B cell (primary cell): ENCODE measurements at regions not wholly inside any gene's neighbourhood (a gene's known extent, or its start where the extent isn't known, plus 50 kb on each side); places are given as distances from the start of the nearest gene placed in this dataset.

ENCODE experiments used
- ATAC-seq: fragments of 200-7000 bp; cut with Tn5 transposase; one replicate; pipeline ENCODE4 v1.10.0; 2021; ENCODE audit warnings: low read depth, mild to moderate bottlenecking, moderate number of reproducible peaks, moderate library complexity
- CTCF ChIA-PET: fragments of 350-600 bp; sonication (Branson Sonifier 250); formaldehyde crosslinking; loops from one replicate; lab custom pipeline; 2021; ENCODE audit warnings: antibody characterized with exemption, inconsistent platforms; lab: Charles Lee
- POLR2A ChIA-PET: fragments of 350-600 bp; sonication (Branson Sonifier 250); formaldehyde crosslinking; loops from one replicate; lab custom pipeline; 2021; ENCODE audit warnings: antibody characterized with exemption; lab: Charles Lee
- DNase-seq: peaks from one replicate; pipeline ENCODE4 v3.0.0; 2013
- H2AFZ ChIP-seq: 2 replicates; pipeline ENCODE4 v1.6.1; 2012; ENCODE audit warnings: mild to moderate bottlenecking, low read depth, low read length; ENCODE audit not compliant: insufficient read depth, poor library complexity, severe bottlenecking
- H3K27ac ChIP-seq, 2 donors: 1 replicate in 1 of 2; 2 replicates in 1 of 2; pipeline ENCODE4 v1.5.1; 2012 to 2013; ENCODE audit warnings: low read length in 2 of 2, mild to moderate bottlenecking in 2 of 2, moderate library complexity in 1 of 2
- H3K27me3 ChIP-seq, 4 experiments: fragments of 200-600 bp in 1 of 4; sonication (generic) in 1 of 4; replicated peaks in 1 of 4; 1 replicate in 2 of 4; 2 replicates in 2 of 4; pipeline versions ENCODE4 v1.6.1 to v1.7.0; 2013 to 2016; ENCODE audit warnings: low read length in 3 of 4, mild to moderate bottlenecking in 2 of 4, mixed read lengths in 1 of 4, moderate library complexity in 1 of 4; ENCODE audit not compliant: insufficient read depth in 4 of 4, control insufficient read depth in 3 of 4; ENCODE audit errors: control extremely low read depth in 1 of 4
- H3K36me3 ChIP-seq, 2 experiments: replicated peaks in 1 of 2; 1 replicate in 1 of 2; 2 replicates in 1 of 2; pipeline versions ENCODE4 v1.6.1 to v1.7.1; 2013; ENCODE audit warnings: low read length in 1 of 2; ENCODE audit not compliant: insufficient read depth in 2 of 2, control insufficient read depth in 1 of 2; ENCODE audit errors: control extremely low read depth in 1 of 2, extremely low read depth in 1 of 2
- H3K4me1 ChIP-seq, 2 donors: fragments of 200-600 bp in 1 of 2; sonication (generic) in 1 of 2; 1 replicate in 1 of 2; 2 replicates in 1 of 2; pipeline versions ENCODE4 v1.5.1 to v1.6.1; 2013 to 2017; ENCODE audit warnings: low read length in 2 of 2; ENCODE audit not compliant: control insufficient read depth in 2 of 2, insufficient read depth in 2 of 2
- H3K4me2 ChIP-seq: replicated peaks from 2 replicates; pipeline ENCODE3; 2012; ENCODE audit warnings: mild to moderate bottlenecking, low read depth, low read length; ENCODE audit not compliant: poor library complexity, severe bottlenecking
- H3K4me3 ChIP-seq, 5 experiments: fragments of 200-600 bp in 1 of 5; sonication (generic) in 1 of 5; 1 replicate in 3 of 5; 2 replicates in 2 of 5; pipeline versions ENCODE4 v1.5.1 to v1.7.0; 2011 to 2016; ENCODE audit warnings: low read length in 4 of 5, mild to moderate bottlenecking in 4 of 5, low read depth in 2 of 5, control low read depth in 1 of 5, moderate library complexity in 1 of 5; ENCODE audit not compliant: insufficient read depth in 1 of 5; ENCODE audit errors: control extremely low read depth in 1 of 5, extremely low read depth in 1 of 5
- H3K79me2 ChIP-seq: fragments of 200-600 bp; sonication (generic); one replicate; pipeline ENCODE4 v1.6.0; 2016; ENCODE audit warnings: low read length; ENCODE audit not compliant: control insufficient read depth, insufficient read depth
- H3K9ac ChIP-seq: fragments of 200-600 bp; sonication (generic); 2 replicates; pipeline ENCODE4 v1.6.1; 2017; ENCODE audit warnings: mild to moderate bottlenecking, low read length, moderate library complexity
- H3K9me3 ChIP-seq, 3 donors: one replicate each; pipeline versions ENCODE4 v1.6.1 to v1.7.1; 2013; ENCODE audit warnings: low read length in 2 of 3; ENCODE audit not compliant: control insufficient read depth in 2 of 3, insufficient read depth in 1 of 3; ENCODE audit errors: control extremely low read depth in 1 of 3
- H4K20me1 ChIP-seq: 2 replicates; pipeline ENCODE4 v1.6.0; 2012; ENCODE audit warnings: mild to moderate bottlenecking, low read length; ENCODE audit not compliant: insufficient read depth, control insufficient read depth, poor library complexity, severe bottlenecking
- H3K27ac Mint-ChIP-seq: one replicate; pipeline ENCODE4 v1.8.0; 2021; ENCODE audit warnings: mixed read lengths
- H3K27me3 Mint-ChIP-seq: one replicate; pipeline ENCODE4 v1.8.0; 2021; ENCODE audit warnings: mixed read lengths
- H3K4me1 Mint-ChIP-seq: one replicate; pipeline ENCODE4 v1.8.0; 2021; ENCODE audit warnings: mixed read lengths
- H3K4me3 Mint-ChIP-seq: one replicate; pipeline ENCODE4 v1.8.0; 2021; ENCODE audit warnings: mixed read lengths
- H3K9me3 Mint-ChIP-seq: one replicate; pipeline ENCODE4 v1.8.0; 2022; ENCODE audit warnings: mixed read lengths; ENCODE audit not compliant: insufficient read depth
- CTCF ChIP-seq: fragments of 200-600 bp; IDR thresholded peaks from one replicate; pipeline ENCODE4 v1.8.0; 2022; ENCODE audit warnings: antibody characterized with exemption, mild to moderate bottlenecking
- EZH2 ChIP-seq: IDR thresholded peaks from 2 replicates; pipeline ENCODE4 v1.6.1; 2012; ENCODE audit warnings: borderline replicate concordance, low read depth, mild to moderate bottlenecking, moderate library complexity, low read length; ENCODE audit not compliant: insufficient read depth, poor library complexity, severe bottlenecking
- WGBS: methylation state at CpG from one replicate; pipeline ENCODE4 v1.1.5; 2013; ENCODE audit warnings: missing lambda C conversion rate; ENCODE audit not compliant: insufficient coverage; 5-methylcytosine and 5-hydroxymethylcytosine counted together
- intact Hi-C: fragments of 100-400 bp; cut with micrococcal nuclease; formaldehyde crosslinking; loops from one replicate; pipeline ENCODE4 v1.10.0; 2022

GRCh38 chr17:79454826-79455225, 156.0 kb downstream of the RBFOX3 start:
- H3K79me2 ChIP-seq: no peaks in the 10 kb centered on the region
- ATAC-seq: no peak
- H3K36me3 ChIP-seq: no peaks in the 10 kb centered on the region
- TF ChIP-seq CTCF (no peak), EZH2 (no peak)
- DNase-seq: no peak
- whole genome bisulfite sequencing: 75% methylated on average over 3 of the region's 6 CpGs
- no peak overlapping the region for H3K27ac ChIP-seq
- H3K9ac ChIP-seq: no peak overlapping the region
- H2AFZ ChIP-seq: no peak overlapping the region
- Mint-ChIP-seq H3K9me3 (no peaks in the 10 kb centered on the region), H3K27me3 (peaks cover 33% of the 10 kb centered on the region), H3K4me1 (no peaks in the 10 kb centered on the region), H3K27ac (no peak overlapping the region), H3K4me3 (no peak overlapping the region)
- no peaks in the 10 kb centered on the region for H4K20me1 ChIP-seq
- H3K9me3 ChIP-seq: no peaks in the 10 kb centered on the region
- POLR2A ChIA-PET: no interaction called here
- no peak overlapping the region for H3K4me3 ChIP-seq
- intact Hi-C loops: no loop called here
- H3K27me3 ChIP-seq: no peaks in the 10 kb centered on the region
- H3K4me1 ChIP-seq: no peaks in the 10 kb centered on the region
- CTCF ChIA-PET: no interaction called here
- H3K4me2 ChIP-seq: no peak overlapping the region

GRCh38 chr17:79453481-79453880, 157.4 kb downstream of the RBFOX3 start:
- Mint-ChIP-seq H3K27me3 (peaks cover 37% of the 10 kb centered on the region), H3K4me3 (no peak overlapping the region), H3K9me3 (no peaks in the 10 kb centered on the region), H3K4me1 (no peaks in the 10 kb centered on the region), H3K27ac (no peak overlapping the region)
- no peak for DNase-seq
- Histone ChIP-seq H4K20me1 (no peaks in the 10 kb centered on the region), H3K79me2 (no peaks in the 10 kb centered on the region), H3K27ac (no peak overlapping the region), H3K4me1 (no peaks in the 10 kb centered on the region), H2AFZ (no peak overlapping the region), H3K27me3 (no peaks in the 10 kb centered on the region), H3K9ac (no peak overlapping the region), H3K4me3 (no peak overlapping the region), H3K9me3 (peaks cover 0 to 5% (median 0%) of the 10 kb centered on the region in 3 donors), H3K36me3 (no peaks in the 10 kb centered on the region), H3K4me2 (no peak overlapping the region)
- ChIA-PET CTCF (no interaction called here), POLR2A (no interaction called here)
- no peak for ATAC-seq
- intact Hi-C loops: no loop called here
- no peak for TF ChIP-seq EZH2
- no peak for TF ChIP-seq CTCF
- 81% methylated on average over 5 of the region's 6 CpGs for WGBS
